ENCODE measurements at regions not wholly inside any gene's neighbourhood (a gene's known extent, or its start where the extent isn't known, plus 50 kb on each side); places are given as distances from the start of the nearest gene placed in this dataset.

DNA sequence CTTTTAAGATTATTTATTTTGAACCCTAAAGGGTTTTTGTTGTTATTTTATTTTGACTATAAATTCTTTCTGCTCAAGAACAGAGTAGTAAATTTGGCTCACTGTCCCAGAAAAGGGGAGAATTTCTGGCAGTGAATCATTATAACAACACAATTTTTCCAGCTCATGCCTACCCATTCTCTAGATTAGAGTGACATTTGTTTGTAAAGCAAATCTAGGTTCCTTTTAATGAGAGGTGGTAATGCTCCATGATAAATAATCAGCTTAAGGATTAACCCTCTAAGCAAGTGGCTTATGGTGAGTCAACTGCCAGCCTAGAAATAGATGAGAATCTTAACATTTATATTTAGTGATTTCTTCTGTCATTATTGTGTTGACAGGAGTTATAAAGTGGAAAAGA is 409.2 kb downstream of the NFIB start:
- H3K9ac ChIP-seq (ENCODE audit: insufficient read depth, low read length), result no peak overlapping the region
- H3K27ac ChIP-seq (ENCODE audit: insufficient read depth, low read length), result no peak overlapping the region
- no peak overlapping the region for H3K4me2 ChIP-seq (ENCODE audit: extremely low read depth, insufficient read depth, low read length)
- no peaks in the 10 kb centered on the region for H3K27me3 ChIP-seq (ENCODE audit: control insufficient read depth, insufficient read depth, low read length)
- DNase-seq (ENCODE audit: low read depth in 2 of 2), result peak in 1 of 2 donors; percentile 52
- no peaks in the 10 kb centered on the region for H3K36me3 ChIP-seq (ENCODE audit: control insufficient read depth, insufficient read depth, low read length)
- no peaks in the 10 kb centered on the region for H3K9me3 ChIP-seq (ENCODE audit: control insufficient read depth, insufficient read depth, low read depth, low read length)
- H2AFZ ChIP-seq (ENCODE audit: low read length), result no peak overlapping the region
- no peaks in the 10 kb centered on the region for H3K79me2 ChIP-seq (ENCODE audit: control insufficient read depth, insufficient read depth, low read length)
- H3K4me1 ChIP-seq (ENCODE audit: control insufficient read depth, extremely low read depth, insufficient read depth, low read length), result no peaks in the 10 kb centered on the region
- no peak overlapping the region for H3K4me3 ChIP-seq (replicated peaks in 1 of 4; ENCODE audit: control extremely low read depth in 1 of 4, insufficient read depth in 1 of 4, low read depth in 3 of 4, low read length in 4 of 4)
- no peak for TF ChIP-seq EZH2 (IDR thresholded peaks at IDR 0.05; ENCODE audit: low read length, missing control alignments)
- no peak for TF ChIP-seq CTCF (conservative IDR thresholded peaks at IDR 0.05 in 1 of 2, IDR thresholded peaks at IDR 0.05 in 1 of 2; ENCODE audit: low read depth in 1 of 2, low read length in 2 of 2)
- H4K20me1 ChIP-seq (ENCODE audit: control insufficient read depth, extremely low read depth, insufficient read depth, low read length), result no peaks in the 10 kb centered on the region

GRCh38 chr9:13904311-13904710 is 409.6 kb downstream of the NFIB start:
- Histone ChIP-seq H3K36me3 (ENCODE audit: control insufficient read depth, insufficient read depth, low read length) (no peaks in the 10 kb centered on the region), H3K9me3 (ENCODE audit: control insufficient read depth, insufficient read depth, low read depth, low read length) (no peaks in the 10 kb centered on the region), H3K79me2 (ENCODE audit: control insufficient read depth, insufficient read depth, low read length) (no peaks in the 10 kb centered on the region), H3K9ac (ENCODE audit: insufficient read depth, low read length) (no peak overlapping the region), H3K4me3 (replicated peaks in 1 of 4; ENCODE audit: control extremely low read depth in 1 of 4, insufficient read depth in 1 of 4, low read depth in 3 of 4, low read length in 4 of 4) (no peak overlapping the region), H3K27ac (ENCODE audit: insufficient read depth, low read length) (no peak overlapping the region), H2AFZ (ENCODE audit: low read length) (no peak overlapping the region), H3K4me1 (ENCODE audit: control insufficient read depth, extremely low read depth, insufficient read depth, low read length) (no peaks in the 10 kb centered on the region), H3K4me2 (ENCODE audit: extremely low read depth, insufficient read depth, low read length) (no peak overlapping the region), H4K20me1 (ENCODE audit: control insufficient read depth, extremely low read depth, insufficient read depth, low read length) (no peaks in the 10 kb centered on the region), H3K27me3 (ENCODE audit: control insufficient read depth, insufficient read depth, low read length) (no peaks in the 10 kb centered on the region)
- TF ChIP-seq EZH2 (IDR thresholded peaks at IDR 0.05; ENCODE audit: low read length, missing control alignments), result no peak
- TF ChIP-seq CTCF (conservative IDR thresholded peaks at IDR 0.05 in 1 of 2, IDR thresholded peaks at IDR 0.05 in 1 of 2; ENCODE audit: low read depth in 1 of 2, low read length in 2 of 2), result no peak
- DNase-seq (ENCODE audit: low read depth in 2 of 2), result peak in 1 of 2 donors; percentile 2

GRCh38 chr9:13902286-13903066 is 411.5 kb downstream of the NFIB start:
- no peaks in the 10 kb centered on the region for H3K4me1 ChIP-seq (ENCODE audit: control insufficient read depth, extremely low read depth, insufficient read depth, low read length)
- no peaks in the 10 kb centered on the region for H4K20me1 ChIP-seq (ENCODE audit: control insufficient read depth, extremely low read depth, insufficient read depth, low read length)
- TF ChIP-seq EZH2 (IDR thresholded peaks at IDR 0.05; ENCODE audit: low read length, missing control alignments), result no peak
- TF ChIP-seq CTCF (conservative IDR thresholded peaks at IDR 0.05 in 1 of 2, IDR thresholded peaks at IDR 0.05 in 1 of 2; ENCODE audit: low read depth in 1 of 2, low read length in 2 of 2), result no peak
- H3K36me3 ChIP-seq (ENCODE audit: control insufficient read depth, insufficient read depth, low read length), result no peaks in the 10 kb centered on the region
- H2AFZ ChIP-seq (ENCODE audit: low read length), result no peak overlapping the region
- H3K27ac ChIP-seq (ENCODE audit: insufficient read depth, low read length), result no peak overlapping the region
- H3K27me3 ChIP-seq (ENCODE audit: control insufficient read depth, insufficient read depth, low read length), result no peaks in the 10 kb centered on the region
- H3K9ac ChIP-seq (ENCODE audit: insufficient read depth, low read length), result no peak overlapping the region
- no peak for DNase-seq (ENCODE audit: low read depth in 2 of 2)
- no peak overlapping the region for H3K4me3 ChIP-seq (replicated peaks in 1 of 4; ENCODE audit: control extremely low read depth in 1 of 4, insufficient read depth in 1 of 4, low read depth in 3 of 4, low read length in 4 of 4)
- no peaks in the 10 kb centered on the region for H3K79me2 ChIP-seq (ENCODE audit: control insufficient read depth, insufficient read depth, low read length)
- H3K9me3 ChIP-seq (ENCODE audit: control insufficient read depth, insufficient read depth, low read depth, low read length), result no peaks in the 10 kb centered on the region
- no peak overlapping the region for H3K4me2 ChIP-seq (ENCODE audit: extremely low read depth, insufficient read depth, low read length)
